NCI-H2227 (cell line): ENCODE measurements at regions not wholly inside any gene's neighbourhood (a gene's known extent, or its start where the extent isn't known, plus 50 kb on each side); places are given as distances from the start of the nearest gene placed in this dataset.

Source experiments
- DNase-seq: peaks from one replicate; lab custom pipeline; 2025; ENCODE audit not compliant: unreplicated experiment; lab: John Stamatoyannopoulos, UW

- no peak for DNase-seq
Measured at GRCh38 chr3:110773413-110773954, 298.1 kb upstream of the NECTIN3 start.

GRCh38 chr3:110774496-110775265, 296.9 kb upstream of the NECTIN3 start:
- DNase-seq: no peak

GRCh38 chr3:110779581-110779980, 292.0 kb upstream of the NECTIN3 start:
- no peak for DNase-seq

GRCh38 chr3:110783541-110783940, 288.1 kb upstream of the NECTIN3 start:
- DNase-seq: no peak

- no peak for DNase-seq
Measured at GRCh38 chr3:110788794-110789193, 282.8 kb upstream of the NECTIN3 start.

- no peak for DNase-seq
Measured at GRCh38 chr3:110789315-110789714, 282.3 kb upstream of the NECTIN3 start.

GRCh38 chr3:110790631-110791030, 281.0 kb upstream of the NECTIN3 start:
- no peak for DNase-seq

GRCh38 chr3:110791995-110792686, 279.5 kb upstream of the NECTIN3 start:
- DNase-seq: no peak

GRCh38 chr3:110793611-110794010, 278.0 kb upstream of the NECTIN3 start:
- no peak for DNase-seq

- no peak for DNase-seq
Measured at GRCh38 chr3:110795163-110795562, 276.5 kb upstream of the NECTIN3 start.

GRCh38 chr3:110799271-110799670, 272.3 kb upstream of the NECTIN3 start:
- DNase-seq: no peak

- no peak for DNase-seq
Measured at GRCh38 chr3:110804856-110805255, 266.8 kb upstream of the NECTIN3 start.

GRCh38 chr3:110806924-110807323, 264.7 kb upstream of the NECTIN3 start:
- no peak for DNase-seq

GRCh38 chr3:110808630-110809029, 263.0 kb upstream of the NECTIN3 start:
- no peak for DNase-seq

GRCh38 chr3:110810356-110810755, 261.3 kb upstream of the NECTIN3 start:
- no peak for DNase-seq

GRCh38 chr3:110811050-110811449, 260.6 kb upstream of the NECTIN3 start:
- DNase-seq: no peak

GRCh38 chr3:110813541-110813940, 258.1 kb upstream of the NECTIN3 start:
- no peak for DNase-seq

- DNase-seq: no peak
Measured at GRCh38 chr3:110814170-110815007, 257.2 kb upstream of the NECTIN3 start.

GRCh38 chr3:110815008-110815583, 256.5 kb upstream of the NECTIN3 start:
- DNase-seq: no peak

- no peak for DNase-seq
Measured at GRCh38 chr3:110816008-110816407, 255.6 kb upstream of the NECTIN3 start.

GRCh38 chr3:110821586-110821985, 250.0 kb upstream of the NECTIN3 start:
- no peak for DNase-seq
